ENCODE measurements at regions not wholly inside any gene's neighbourhood (a gene's known extent, or its start where the extent isn't known, plus 50 kb on each side); places are given as distances from the start of the nearest gene placed in this dataset.

- TF ChIP-seq POLR2A (IDR thresholded peaks at IDR 0.05) (no peak), CTCF (IDR thresholded peaks at IDR 0.05) (peak in 4 of 6 experiments; percentile 5 to 28 (median 14))
Measured at GRCh38 chr11:60625262-60625661, 74.2 kb upstream of the MS4A8 start.
